NOMO-1 treated with dmso at 0.1 percent for 144 hours (cell line): ENCODE measurements at regions not wholly inside any gene's neighbourhood (a gene's known extent, or its start where the extent isn't known, plus 50 kb on each side); places are given as distances from the start of the nearest gene placed in this dataset.

Experiments used
- DNase-seq: peaks from one replicate; lab custom pipeline; 2025; ENCODE audit not compliant: unreplicated experiment; lab: John Stamatoyannopoulos, UW

- DNase-seq: no peak
Observed at GRCh38 chr2:58908501-58909154, 667.5 kb upstream of the FANCL start.

- DNase-seq: no peak
Observed at GRCh38 chr2:58907644-58908043, 666.5 kb upstream of the FANCL start.

DNA sequence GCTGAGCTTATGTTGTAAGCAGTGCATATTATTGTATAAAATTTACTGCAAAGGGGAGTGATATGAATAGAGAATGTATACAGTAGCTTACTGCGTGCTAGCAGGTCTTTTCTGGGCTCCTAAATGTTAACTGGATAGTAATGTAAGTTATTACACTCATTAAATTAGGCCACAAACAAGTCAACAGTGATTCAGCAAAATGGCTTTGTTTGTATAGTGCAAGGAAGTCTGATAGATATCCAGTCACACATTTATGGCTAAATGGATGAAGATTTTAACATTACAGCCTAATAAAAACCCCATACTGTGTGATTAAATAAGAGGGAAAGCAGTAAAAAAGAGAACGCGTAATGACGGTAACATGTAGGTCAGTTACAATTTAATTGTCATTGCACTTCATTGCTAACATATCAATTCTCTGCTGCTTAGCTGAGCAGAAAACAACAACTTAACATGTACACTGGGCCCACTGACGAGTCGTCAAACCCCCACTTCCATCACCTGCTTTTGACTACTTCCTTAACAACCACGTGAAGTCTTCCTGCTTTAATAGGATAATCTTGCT is 665.0 kb upstream of the FANCL start:
- no peak for DNase-seq

DNA sequence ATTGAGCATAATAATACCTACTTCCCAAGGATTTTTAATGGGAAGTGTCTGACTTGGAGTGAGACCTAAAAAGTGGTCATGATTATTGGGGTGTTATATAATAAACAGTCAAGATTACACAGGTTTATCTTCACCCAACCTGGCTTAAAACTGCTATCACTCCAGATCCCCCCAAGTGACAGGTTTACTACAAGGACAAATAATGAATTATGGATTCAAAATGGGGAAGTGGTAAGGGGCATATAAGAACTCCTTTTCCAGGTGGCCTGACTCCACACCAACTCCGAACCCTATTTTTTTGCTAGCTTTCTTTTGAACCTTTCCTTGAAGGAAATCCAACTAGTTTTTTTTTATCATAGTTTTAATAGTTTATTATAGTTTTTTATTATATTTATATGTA is 663.0 kb upstream of the FANCL start:
- no peak for DNase-seq

DNA sequence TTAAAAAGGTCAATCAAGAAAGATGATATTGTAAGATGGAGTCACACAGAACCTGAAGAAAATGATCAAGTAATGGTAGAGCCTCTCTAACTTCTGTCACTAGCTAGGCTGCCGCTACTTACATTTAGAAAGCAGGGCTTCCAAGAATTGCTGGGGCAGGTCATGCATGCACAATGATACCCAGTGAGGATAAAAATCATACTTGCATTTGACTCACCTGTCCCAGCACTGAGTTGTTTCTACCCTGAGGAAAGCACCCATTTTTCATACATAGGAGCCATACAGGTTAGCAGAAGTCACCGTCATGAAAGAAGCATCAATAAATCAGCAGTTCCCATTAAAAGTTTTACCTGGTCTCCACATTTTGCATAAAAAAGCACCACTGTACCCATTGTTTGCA is 662.3 kb upstream of the FANCL start:
- no peak for DNase-seq

- no peak for DNase-seq
Observed at GRCh38 chr2:58900246-58901027, 659.3 kb upstream of the FANCL start.

GRCh38 chr2:58899692-58900091 is 658.6 kb upstream of the FANCL start:
- DNase-seq: no peak

DNA sequence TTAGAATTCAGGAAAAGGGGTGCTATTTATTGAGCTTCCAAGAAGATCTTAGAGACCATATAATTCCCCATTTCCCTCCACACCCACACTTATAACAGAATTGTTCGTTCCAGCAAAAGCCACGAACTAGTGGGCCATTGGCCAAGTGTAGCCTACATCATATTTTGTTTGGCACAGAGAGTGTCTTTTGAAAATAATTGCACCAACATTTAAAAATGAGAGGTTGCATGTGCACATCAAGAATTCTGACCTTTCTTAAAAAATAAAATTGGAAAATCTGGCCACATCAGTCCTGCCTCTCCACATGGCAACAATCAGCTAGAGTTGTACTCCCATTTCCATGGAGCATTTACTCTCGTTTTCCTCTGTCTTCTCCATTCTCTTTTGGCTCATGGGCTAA is 655.5 kb upstream of the FANCL start:
- DNase-seq: no peak

DNA sequence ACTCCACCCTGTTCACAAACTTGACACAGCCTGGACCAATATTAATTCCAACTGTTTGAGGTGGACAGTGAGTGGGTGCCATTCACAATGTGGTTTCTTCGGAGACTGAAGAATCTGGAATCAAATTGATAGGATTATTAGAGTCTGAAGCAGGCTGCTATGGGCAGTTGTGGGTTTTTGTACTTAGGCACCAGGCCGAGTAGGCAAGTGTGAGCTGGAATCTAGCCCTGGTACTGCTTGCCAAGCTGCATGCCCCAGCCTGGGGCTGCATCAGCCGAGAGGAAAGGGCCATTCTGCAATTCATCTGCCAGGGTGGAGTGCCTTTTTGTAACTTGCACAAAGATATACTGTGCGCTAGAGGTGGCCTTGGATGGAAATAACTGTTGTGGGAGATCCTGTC is 654.7 kb upstream of the FANCL start:
- DNase-seq: no peak

GRCh38 chr2:58893656-58894351 is 652.7 kb upstream of the FANCL start:
- DNase-seq: no peak

DNA sequence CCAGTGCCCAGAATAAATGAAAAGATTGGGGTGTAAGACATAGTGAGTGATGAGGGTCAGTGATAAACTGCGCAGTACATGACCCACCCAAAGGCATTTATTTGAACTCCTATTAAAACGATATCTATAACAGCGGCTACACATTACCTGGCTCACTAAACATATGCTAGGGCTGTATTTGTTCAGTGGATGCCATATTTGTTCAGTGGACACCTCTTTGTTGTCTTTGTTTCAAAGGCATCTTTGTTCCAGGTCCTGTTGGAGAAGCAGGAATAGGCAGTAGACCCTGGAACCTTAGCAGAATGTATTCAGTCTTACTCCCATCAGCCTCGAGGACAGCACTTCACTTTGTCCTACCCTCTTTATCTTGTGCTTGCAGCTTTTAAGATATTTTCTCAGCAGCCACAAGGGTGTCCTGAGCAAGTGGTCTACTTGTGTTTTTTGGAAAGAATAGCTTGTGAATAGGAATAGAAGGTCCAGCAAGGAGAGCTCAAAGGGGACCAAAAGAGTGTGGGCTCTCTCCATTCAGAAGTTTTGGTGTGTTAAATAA is 650.8 kb upstream of the FANCL start:
- DNase-seq: no peak

DNA sequence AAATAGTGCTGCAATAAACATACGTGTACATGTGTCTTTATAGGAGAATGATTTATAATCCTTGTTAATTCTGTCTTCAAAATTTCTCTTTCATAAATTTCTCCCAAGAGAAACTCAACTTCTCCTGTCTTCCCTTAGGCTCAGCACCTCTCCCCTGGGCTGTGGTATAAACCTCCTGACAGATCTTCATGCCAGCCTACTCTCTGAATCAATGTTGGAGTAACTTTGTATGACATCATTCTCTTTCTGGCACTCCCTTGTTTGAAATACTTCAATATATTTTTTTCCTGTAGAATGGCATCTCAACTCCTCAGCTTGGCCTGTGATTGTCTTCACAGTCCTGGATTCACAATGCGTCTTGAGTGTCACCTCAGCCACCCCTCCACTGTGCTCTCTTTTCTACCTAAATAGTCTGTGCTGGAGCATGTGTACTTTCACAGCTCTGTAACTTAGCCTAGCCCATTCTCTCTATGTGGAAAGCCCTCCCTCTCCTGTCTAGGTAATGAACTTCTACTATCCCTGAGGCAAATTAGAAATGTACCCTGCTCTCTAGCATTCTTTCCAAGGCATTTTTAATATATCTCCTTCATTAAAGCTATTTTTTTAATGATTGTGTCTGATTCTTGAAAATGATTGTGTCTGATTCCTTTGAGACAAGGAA is 649.9 kb upstream of the FANCL start:
- DNase-seq: no peak

DNA sequence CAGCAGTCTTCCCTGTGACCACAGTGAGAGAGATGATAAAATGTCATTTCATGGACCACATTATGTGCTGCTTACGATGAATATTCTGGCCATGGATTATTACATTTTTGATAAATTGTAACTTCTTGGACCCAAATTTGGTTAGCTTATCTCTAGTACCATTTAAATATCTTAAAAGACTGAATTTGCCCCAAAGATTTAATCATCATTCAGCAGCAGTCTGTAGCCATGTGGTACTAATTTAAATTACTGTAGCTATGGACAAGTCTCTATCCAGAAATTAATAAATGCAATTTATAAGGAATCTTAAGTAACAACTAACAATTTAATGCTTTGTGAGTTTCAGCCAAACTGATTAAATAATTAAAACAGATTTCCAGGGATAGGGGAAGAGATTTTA is 644.9 kb upstream of the FANCL start:
- DNase-seq: no peak

GRCh38 chr2:58879834-58880233 is 638.7 kb upstream of the FANCL start:
- DNase-seq: no peak

GRCh38 chr2:58878778-58879177 is 637.7 kb upstream of the FANCL start:
- no peak for DNase-seq

- DNase-seq: no peak
Observed at GRCh38 chr2:58876126-58876525, 635.0 kb upstream of the FANCL start.

- DNase-seq: no peak
Observed at GRCh38 chr2:58875436-58875835, 634.3 kb upstream of the FANCL start.

DNA sequence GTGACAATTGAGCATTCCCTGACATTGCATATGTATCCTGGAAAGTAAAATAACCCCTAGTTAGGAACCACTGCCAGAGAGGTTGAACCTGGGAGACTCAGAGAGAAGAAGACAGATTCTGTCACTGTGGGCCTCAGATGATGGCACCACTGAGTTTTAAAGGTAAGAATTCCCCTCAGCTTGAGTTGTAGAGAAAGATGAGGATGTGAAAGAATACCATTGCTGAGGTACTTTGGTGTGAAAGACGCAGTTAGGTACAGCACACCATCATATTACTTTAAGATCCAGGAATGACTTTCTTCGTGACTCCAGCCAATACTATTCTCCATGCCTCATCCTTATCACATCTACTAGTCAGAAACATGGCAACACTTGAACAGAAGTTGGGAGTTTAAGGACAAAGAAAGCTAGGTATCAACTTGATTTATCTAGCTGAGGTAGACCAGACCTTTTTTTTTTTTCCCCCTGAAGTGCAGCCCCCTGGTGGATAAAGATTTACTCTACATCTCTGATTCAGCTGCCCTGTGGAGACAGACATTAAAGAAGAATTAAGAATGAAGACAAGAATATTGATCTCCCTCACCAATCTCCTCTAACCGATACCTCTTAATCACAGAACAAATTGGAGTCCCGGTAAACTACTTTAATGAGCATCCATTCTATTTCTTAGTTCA is 630.5 kb upstream of the FANCL start:
- no peak for DNase-seq

DNA sequence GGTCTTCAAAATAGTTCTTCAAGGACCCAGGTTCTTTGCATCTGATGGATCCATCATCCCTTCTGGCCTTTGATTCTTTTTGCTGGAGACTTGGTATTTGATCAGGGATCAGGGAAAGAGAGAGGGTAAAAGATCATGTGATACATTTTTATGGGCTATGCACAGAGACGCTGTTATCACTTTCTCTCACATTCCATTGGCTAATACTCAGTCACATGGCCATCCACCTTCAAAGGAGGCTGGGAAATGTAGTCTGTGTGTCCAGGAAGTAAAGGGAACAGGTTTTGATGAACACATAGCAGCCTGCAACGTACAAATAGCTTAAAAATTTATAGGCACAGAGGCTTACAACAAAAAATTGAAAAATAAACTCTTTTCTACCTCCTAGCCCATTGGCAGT is 629.6 kb upstream of the FANCL start:
- no peak for DNase-seq

- DNase-seq: no peak
Observed at GRCh38 chr2:58866946-58867345, 625.8 kb upstream of the FANCL start.

DNA sequence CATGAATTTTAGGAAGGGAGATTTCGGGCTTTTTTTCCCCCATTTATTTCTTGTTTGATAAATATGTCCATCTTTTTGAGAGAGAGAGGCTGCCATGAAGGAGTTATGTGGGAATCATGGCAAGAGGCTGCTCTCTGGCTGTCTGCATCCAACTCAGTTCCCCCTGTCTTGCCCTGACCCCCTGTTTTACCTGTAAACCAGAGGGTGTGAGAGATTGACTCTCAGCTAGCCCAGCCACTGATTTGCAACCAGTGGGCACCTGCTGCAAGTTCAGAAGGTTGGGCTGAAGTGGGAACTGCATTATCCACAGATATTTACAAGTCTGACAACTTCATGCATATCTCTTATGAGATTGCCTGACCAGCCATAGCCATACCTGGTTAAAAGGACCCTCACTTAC is 625.4 kb upstream of the FANCL start:
- no peak for DNase-seq
